ENCODE measurements at regions not wholly inside any gene's neighbourhood (a gene's known extent, or its start where the extent isn't known, plus 50 kb on each side); places are given as distances from the start of the nearest gene placed in this dataset.
"Not testable (repeated sequence)": the region's sequence is repeated elsewhere in the genome, so short reads cannot be mapped to it uniquely, and the experiment has no call there.

- Histone ChIP-seq H3K4me3 (replicated peaks; ENCODE audit: low read depth, low read length) (no peak overlapping the region), H3K36me3 (ENCODE audit: control insufficient read depth, insufficient read depth, low read length) (no peaks in the 10 kb centered on the region), H3K27me3 (replicated peaks; ENCODE audit: control insufficient read depth, insufficient read depth, low read length) (no peaks in the 10 kb centered on the region)
- no peak for TF ChIP-seq CTCF (IDR thresholded peaks at IDR 0.05; ENCODE audit: insufficient read depth, low read length, poor library complexity, severe bottlenecking)
- DNase-seq (ENCODE audit: extremely low read depth, insufficient read length), result no peak
Observed at GRCh38 chr3:81080608-81081007, 680.8 kb downstream of the GBE1 start.

- no peak for DNase-seq (ENCODE audit: extremely low read depth, insufficient read length)
- H3K27me3 ChIP-seq (replicated peaks; ENCODE audit: control insufficient read depth, insufficient read depth, low read length), result no peaks in the 10 kb centered on the region
- no peaks in the 10 kb centered on the region for H3K36me3 ChIP-seq (ENCODE audit: control insufficient read depth, insufficient read depth, low read length)
- no peak overlapping the region for H3K4me3 ChIP-seq (replicated peaks; ENCODE audit: low read depth, low read length)
- TF ChIP-seq CTCF (IDR thresholded peaks at IDR 0.05; ENCODE audit: insufficient read depth, low read length, poor library complexity, severe bottlenecking), result no peak
Observed at GRCh38 chr3:81072591-81072990, 688.9 kb downstream of the GBE1 start.

GRCh38 chr3:81068546-81068945, 692.9 kb downstream of the GBE1 start:
- TF ChIP-seq CTCF (IDR thresholded peaks at IDR 0.05; ENCODE audit: insufficient read depth, low read length, poor library complexity, severe bottlenecking), result no peak
- no peak overlapping the region for H3K4me3 ChIP-seq (replicated peaks; ENCODE audit: low read depth, low read length)

GRCh38 chr3:81063896-81064295, 697.5 kb downstream of the GBE1 start:
- Histone ChIP-seq H3K4me3 (replicated peaks; ENCODE audit: low read depth, low read length) (no peak overlapping the region), H3K27me3 (replicated peaks; ENCODE audit: control insufficient read depth, insufficient read depth, low read length) (no peaks in the 10 kb centered on the region), H3K36me3 (ENCODE audit: control insufficient read depth, insufficient read depth, low read length) (no peaks in the 10 kb centered on the region)
- DNase-seq (ENCODE audit: extremely low read depth, insufficient read length), result no peak
- TF ChIP-seq CTCF (IDR thresholded peaks at IDR 0.05; ENCODE audit: insufficient read depth, low read length, poor library complexity, severe bottlenecking), result no peak

More at GRCh38 chr3:81068546-81068945, 692.9 kb downstream of the GBE1 start:
- no peak for DNase-seq (ENCODE audit: extremely low read depth, insufficient read length)
- Histone ChIP-seq H3K36me3 (ENCODE audit: control insufficient read depth, insufficient read depth, low read length) (no peaks in the 10 kb centered on the region), H3K27me3 (replicated peaks; ENCODE audit: control insufficient read depth, insufficient read depth, low read length) (no peaks in the 10 kb centered on the region)

GRCh38 chr3:81051133-81051532, 710.3 kb downstream of the GBE1 start:
- H3K4me3 ChIP-seq (replicated peaks; ENCODE audit: low read depth, low read length); DNase-seq (ENCODE audit: extremely low read depth, insufficient read length); H3K36me3 ChIP-seq (ENCODE audit: control insufficient read depth, insufficient read depth, low read length); H3K27me3 ChIP-seq (replicated peaks; ENCODE audit: control insufficient read depth, insufficient read depth, low read length): not testable (repeated sequence)

GRCh38 chr3:81048058-81048665, 713.3 kb downstream of the GBE1 start:
- Histone ChIP-seq H3K36me3 (ENCODE audit: control insufficient read depth, insufficient read depth, low read length) (no peaks in the 10 kb centered on the region), H3K27me3 (replicated peaks; ENCODE audit: control insufficient read depth, insufficient read depth, low read length) (no peaks in the 10 kb centered on the region), H3K4me3 (replicated peaks; ENCODE audit: low read depth, low read length) (no peak overlapping the region)
- no peak for TF ChIP-seq CTCF (IDR thresholded peaks at IDR 0.05; ENCODE audit: insufficient read depth, low read length, poor library complexity, severe bottlenecking)
- DNase-seq (ENCODE audit: extremely low read depth, insufficient read length), result no peak

All from GM06990 (cell line).